Liver (tissue), 8 donors: ENCODE measurements at regions not wholly inside any gene's neighbourhood (a gene's known extent, or its start where the extent isn't known, plus 50 kb on each side); places are given as distances from the start of the nearest gene placed in this dataset.

Experiments used
- DNase-seq: peaks from one replicate; pipeline ENCODE4 v3.0.0-alpha.2; 2017; ENCODE audit warnings: low spot score
- H3K27ac ChIP-seq, 2 donors: one replicate each; pipeline ENCODE4 v1.7.0; 2013; ENCODE audit warnings: inconsistent platforms in 2 of 2, low read length in 2 of 2, control low read depth in 1 of 2, low read depth in 1 of 2, mild to moderate bottlenecking in 1 of 2
- H3K27me3 ChIP-seq, 4 donors: one replicate each; pipeline versions ENCODE4 v1.6.1 to v1.7.0; 2013; ENCODE audit warnings: low read length in 3 of 4, inconsistent platforms in 1 of 4, mild to moderate bottlenecking in 1 of 4, moderate library complexity in 1 of 4; ENCODE audit not compliant: control insufficient read depth in 4 of 4, insufficient read depth in 4 of 4
- H3K36me3 ChIP-seq, 4 donors: one replicate each; pipeline versions ENCODE4 v1.6.1 to v1.7.0; 2013; ENCODE audit warnings: low read length in 3 of 4, mild to moderate bottlenecking in 3 of 4, low read depth in 1 of 4, moderate library complexity in 1 of 4; ENCODE audit not compliant: control insufficient read depth in 4 of 4, insufficient read depth in 3 of 4
- H3K4me1 ChIP-seq, 4 donors: one replicate each; pipeline versions ENCODE4 v1.6.1 to v1.7.0; 2013; ENCODE audit warnings: low read length in 3 of 4, mild to moderate bottlenecking in 3 of 4, moderate library complexity in 1 of 4; ENCODE audit not compliant: control insufficient read depth in 4 of 4, insufficient read depth in 4 of 4
- H3K4me3 ChIP-seq, 3 donors: one replicate each; pipeline versions ENCODE4 v1.6.1 to v1.7.0; 2013; ENCODE audit warnings: low read length in 3 of 3, control low read depth in 1 of 3, low read depth in 1 of 3, mild to moderate bottlenecking in 1 of 3
- H3K9ac ChIP-seq, 2 donors: one replicate each; pipeline ENCODE4 v1.7.0; 2013; ENCODE audit warnings: low read length in 2 of 2, mild to moderate bottlenecking in 2 of 2, moderate library complexity in 2 of 2, control low read depth in 1 of 2, low read depth in 1 of 2
- H3K9me3 ChIP-seq, 4 donors: one replicate each; pipeline versions ENCODE4 v1.6.1 to v1.7.0; 2013; ENCODE audit warnings: low read length in 3 of 4; ENCODE audit not compliant: control insufficient read depth in 4 of 4
- EGR1 ChIP-seq, 2 donors: IDR thresholded peaks; 2 replicates each; pipeline ENCODE4 v1.6.1; 2016 to 2018; ENCODE audit warnings: antibody characterized with exemption in 2 of 2, low read depth in 2 of 2
- FOXA1 ChIP-seq: IDR thresholded peaks from 2 replicates; pipeline ENCODE4 v1.6.1; 2016; ENCODE audit warnings: antibody characterized with exemption
- FOXA2 ChIP-seq: IDR thresholded peaks from 2 replicates; pipeline ENCODE4 v1.6.1; 2016; ENCODE audit warnings: antibody characterized with exemption
- GABPA ChIP-seq, 2 donors: IDR thresholded peaks in 1 of 2; conservative IDR thresholded peaks in 1 of 2; 2 replicates each; pipeline ENCODE4 v1.6.1; 2016; ENCODE audit warnings: antibody characterized with exemption in 2 of 2, mild to moderate bottlenecking in 1 of 2, moderate library complexity in 1 of 2
- HNF4A ChIP-seq, 2 donors: conservative IDR thresholded peaks; 2 replicates each; pipeline ENCODE4 v1.6.1; 2016; ENCODE audit warnings: antibody characterized with exemption in 2 of 2, mild to moderate bottlenecking in 2 of 2
- HNF4G ChIP-seq: IDR thresholded peaks from 2 replicates; pipeline ENCODE4 v1.6.1; 2016; ENCODE audit warnings: antibody characterized with exemption
- JUND ChIP-seq, 2 donors: IDR thresholded peaks; 2 replicates each; pipeline ENCODE4 v1.6.1; 2016; ENCODE audit warnings: antibody characterized with exemption in 2 of 2
- RXRA ChIP-seq, 2 donors: IDR thresholded peaks; 2 replicates each; pipeline ENCODE4 v1.6.1; 2017 to 2018; ENCODE audit warnings: antibody characterized with exemption in 2 of 2, mild to moderate bottlenecking in 1 of 2
- TAF1 ChIP-seq: conservative IDR thresholded peaks from 2 replicates; pipeline ENCODE4 v1.6.1; 2016; ENCODE audit warnings: antibody characterized with exemption, mild to moderate bottlenecking
- WGBS: extraction: QIAGEN DNeasy Blood & Tissue Kit; methylation state at CpG from one replicate; pipeline ENCODE4 v1.1.7; 2013; 5-methylcytosine and 5-hydroxymethylcytosine counted together
- TF ChIP-seq, protein P1 (sequence below): fragments of 150-350 bp; IDR thresholded peaks from 2 replicates; pipeline ENCODE4 v1.5.1; 2017; ENCODE audit warnings: improper control_type of control experiment, low read depth, low read length; ENCODE audit not compliant: missing input control
- TF ChIP-seq, protein P2 (sequence below): IDR thresholded peaks from 2 replicates; pipeline ENCODE4 v1.6.1; 2016; ENCODE audit warnings: antibody characterized with exemption
- TF ChIP-seq, protein P3 (sequence below): IDR thresholded peaks from 2 replicates; pipeline ENCODE4 v1.6.1; 2016; ENCODE audit warnings: antibody characterized with exemption
- TF ChIP-seq, protein P4 (sequence below): IDR thresholded peaks from 2 replicates; pipeline ENCODE4 v1.6.1; 2016; ENCODE audit warnings: antibody characterized with exemption, mild to moderate bottlenecking
- donor health status: healthy.
- donor health status: healthy.
- donor health status: healthy.
- donor health status: healthy.
- donor health status: healthy.

DNA sequence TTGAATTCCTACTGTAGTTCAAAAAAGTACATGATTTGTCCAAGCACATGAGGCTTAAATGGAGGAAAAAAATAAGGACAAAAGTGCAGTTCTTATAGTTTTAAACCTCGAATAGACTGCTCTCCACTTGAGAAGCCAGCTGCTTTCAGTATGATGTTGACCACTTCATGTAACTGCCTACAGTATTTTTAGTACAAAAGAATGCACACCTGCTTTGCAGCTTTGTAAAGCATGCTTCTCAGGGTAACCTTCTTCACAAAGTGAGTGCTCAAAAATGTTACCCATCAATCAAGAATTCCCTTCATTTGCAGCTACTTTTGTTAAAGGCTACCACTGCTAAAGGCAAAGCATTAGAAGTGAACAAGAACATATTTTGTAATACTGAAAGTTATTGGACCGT, 83.4 kb upstream of the FAM47B start:
- Histone ChIP-seq H3K36me3 (no peaks in the 10 kb centered on the region), H3K9me3 (no peaks in the 10 kb centered on the region), H3K9ac (no peak overlapping the region), H3K4me3 (no peak overlapping the region), H3K27me3 (peaks cover 0 to 2% (median 0%) of the 10 kb centered on the region in 4 donors), H3K27ac (no peak overlapping the region), H3K4me1 (no peaks in the 10 kb centered on the region)
- no peak for TF ChIP-seq RXRA (IDR thresholded peaks at IDR 0.05)
- TF ChIP-seq, protein P1, sequence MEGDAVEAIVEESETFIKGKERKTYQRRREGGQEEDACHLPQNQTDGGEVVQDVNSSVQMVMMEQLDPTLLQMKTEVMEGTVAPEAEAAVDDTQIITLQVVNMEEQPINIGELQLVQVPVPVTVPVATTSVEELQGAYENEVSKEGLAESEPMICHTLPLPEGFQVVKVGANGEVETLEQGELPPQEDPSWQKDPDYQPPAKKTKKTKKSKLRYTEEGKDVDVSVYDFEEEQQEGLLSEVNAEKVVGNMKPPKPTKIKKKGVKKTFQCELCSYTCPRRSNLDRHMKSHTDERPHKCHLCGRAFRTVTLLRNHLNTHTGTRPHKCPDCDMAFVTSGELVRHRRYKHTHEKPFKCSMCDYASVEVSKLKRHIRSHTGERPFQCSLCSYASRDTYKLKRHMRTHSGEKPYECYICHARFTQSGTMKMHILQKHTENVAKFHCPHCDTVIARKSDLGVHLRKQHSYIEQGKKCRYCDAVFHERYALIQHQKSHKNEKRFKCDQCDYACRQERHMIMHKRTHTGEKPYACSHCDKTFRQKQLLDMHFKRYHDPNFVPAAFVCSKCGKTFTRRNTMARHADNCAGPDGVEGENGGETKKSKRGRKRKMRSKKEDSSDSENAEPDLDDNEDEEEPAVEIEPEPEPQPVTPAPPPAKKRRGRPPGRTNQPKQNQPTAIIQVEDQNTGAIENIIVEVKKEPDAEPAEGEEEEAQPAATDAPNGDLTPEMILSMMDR: no peak
- TF ChIP-seq HNF4A (conservative IDR thresholded peaks at IDR 0.05): no peak
- TF ChIP-seq FOXA2: no peak
- DNase-seq: no peak
- WGBS: 66% methylated on average over 2 of the region's 2 CpGs

DNA sequence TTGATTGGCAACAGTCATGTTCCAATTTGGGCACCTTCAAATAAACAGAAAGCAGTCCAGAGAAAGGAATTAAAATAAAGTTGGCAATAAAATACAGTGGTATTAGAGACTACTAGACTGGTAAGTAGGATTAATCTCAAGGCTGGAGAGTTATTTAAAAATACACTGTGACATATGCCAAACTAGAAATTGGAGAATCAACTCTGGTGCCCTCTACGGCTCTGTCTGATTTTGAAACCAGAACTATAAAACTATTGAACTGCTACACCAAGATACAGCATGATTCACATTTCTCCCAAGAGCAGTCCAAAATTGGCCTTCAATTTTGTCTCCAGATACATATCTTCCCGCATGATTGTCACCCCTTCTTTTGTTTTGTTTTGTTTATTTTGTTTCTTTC, 78.7 kb upstream of the FAM47B start:
- peaks cover 0 to 2% (median 0%) of the 10 kb centered on the region in 4 donors for H3K27me3 ChIP-seq
- H3K27ac ChIP-seq: no peak overlapping the region
- H3K9ac ChIP-seq: no peak overlapping the region
- H3K4me1 ChIP-seq: no peaks in the 10 kb centered on the region
- no peak overlapping the region for H3K4me3 ChIP-seq
- H3K9me3 ChIP-seq: no peaks in the 10 kb centered on the region
- H3K36me3 ChIP-seq: no peaks in the 10 kb centered on the region
- 73% methylated on average over 2 of the region's 2 CpGs for WGBS
- TF ChIP-seq EGR1 (IDR thresholded peaks at IDR 0.05; ENCODE audit: low read depth in 2 of 2) (no peak), FOXA1 (no peak), JUND (IDR thresholded peaks at IDR 0.05) (no peak), FOXA2 (no peak), HNF4G (no peak), GABPA (IDR thresholded peaks at IDR 0.05 in 1 of 2, conservative IDR thresholded peaks at IDR 0.05 in 1 of 2) (no peak), TAF1 (no peak), HNF4A (conservative IDR thresholded peaks at IDR 0.05) (no peak)
- TF ChIP-seq, protein P2, sequence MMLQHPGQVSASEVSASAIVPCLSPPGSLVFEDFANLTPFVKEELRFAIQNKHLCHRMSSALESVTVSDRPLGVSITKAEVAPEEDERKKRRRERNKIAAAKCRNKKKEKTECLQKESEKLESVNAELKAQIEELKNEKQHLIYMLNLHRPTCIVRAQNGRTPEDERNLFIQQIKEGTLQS: no peak
- TF ChIP-seq, protein P3, sequence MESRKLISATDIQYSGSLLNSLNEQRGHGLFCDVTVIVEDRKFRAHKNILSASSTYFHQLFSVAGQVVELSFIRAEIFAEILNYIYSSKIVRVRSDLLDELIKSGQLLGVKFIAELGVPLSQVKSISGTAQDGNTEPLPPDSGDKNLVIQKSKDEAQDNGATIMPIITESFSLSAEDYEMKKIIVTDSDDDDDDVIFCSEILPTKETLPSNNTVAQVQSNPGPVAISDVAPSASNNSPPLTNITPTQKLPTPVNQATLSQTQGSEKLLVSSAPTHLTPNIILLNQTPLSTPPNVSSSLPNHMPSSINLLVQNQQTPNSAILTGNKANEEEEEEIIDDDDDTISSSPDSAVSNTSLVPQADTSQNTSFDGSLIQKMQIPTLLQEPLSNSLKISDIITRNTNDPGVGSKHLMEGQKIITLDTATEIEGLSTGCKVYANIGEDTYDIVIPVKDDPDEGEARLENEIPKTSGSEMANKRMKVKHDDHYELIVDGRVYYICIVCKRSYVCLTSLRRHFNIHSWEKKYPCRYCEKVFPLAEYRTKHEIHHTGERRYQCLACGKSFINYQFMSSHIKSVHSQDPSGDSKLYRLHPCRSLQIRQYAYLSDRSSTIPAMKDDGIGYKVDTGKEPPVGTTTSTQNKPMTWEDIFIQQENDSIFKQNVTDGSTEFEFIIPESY: no peak
- TF ChIP-seq, protein P4, sequence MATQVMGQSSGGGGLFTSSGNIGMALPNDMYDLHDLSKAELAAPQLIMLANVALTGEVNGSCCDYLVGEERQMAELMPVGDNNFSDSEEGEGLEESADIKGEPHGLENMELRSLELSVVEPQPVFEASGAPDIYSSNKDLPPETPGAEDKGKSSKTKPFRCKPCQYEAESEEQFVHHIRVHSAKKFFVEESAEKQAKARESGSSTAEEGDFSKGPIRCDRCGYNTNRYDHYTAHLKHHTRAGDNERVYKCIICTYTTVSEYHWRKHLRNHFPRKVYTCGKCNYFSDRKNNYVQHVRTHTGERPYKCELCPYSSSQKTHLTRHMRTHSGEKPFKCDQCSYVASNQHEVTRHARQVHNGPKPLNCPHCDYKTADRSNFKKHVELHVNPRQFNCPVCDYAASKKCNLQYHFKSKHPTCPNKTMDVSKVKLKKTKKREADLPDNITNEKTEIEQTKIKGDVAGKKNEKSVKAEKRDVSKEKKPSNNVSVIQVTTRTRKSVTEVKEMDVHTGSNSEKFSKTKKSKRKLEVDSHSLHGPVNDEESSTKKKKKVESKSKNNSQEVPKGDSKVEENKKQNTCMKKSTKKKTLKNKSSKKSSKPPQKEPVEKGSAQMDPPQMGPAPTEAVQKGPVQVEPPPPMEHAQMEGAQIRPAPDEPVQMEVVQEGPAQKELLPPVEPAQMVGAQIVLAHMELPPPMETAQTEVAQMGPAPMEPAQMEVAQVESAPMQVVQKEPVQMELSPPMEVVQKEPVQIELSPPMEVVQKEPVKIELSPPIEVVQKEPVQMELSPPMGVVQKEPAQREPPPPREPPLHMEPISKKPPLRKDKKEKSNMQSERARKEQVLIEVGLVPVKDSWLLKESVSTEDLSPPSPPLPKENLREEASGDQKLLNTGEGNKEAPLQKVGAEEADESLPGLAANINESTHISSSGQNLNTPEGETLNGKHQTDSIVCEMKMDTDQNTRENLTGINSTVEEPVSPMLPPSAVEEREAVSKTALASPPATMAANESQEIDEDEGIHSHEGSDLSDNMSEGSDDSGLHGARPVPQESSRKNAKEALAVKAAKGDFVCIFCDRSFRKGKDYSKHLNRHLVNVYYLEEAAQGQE: no peak
- no peak for DNase-seq
